Panc1 (cell line): ENCODE measurements at regions not wholly inside any gene's neighbourhood (a gene's known extent, or its start where the extent isn't known, plus 50 kb on each side); places are given as distances from the start of the nearest gene placed in this dataset.

Experiments
- POLR2AphosphoS5 ChIP-seq: IDR thresholded peaks from 2 replicates; pipeline ENCODE4 v1.6.1; 2012; ENCODE audit warnings: mild to moderate bottlenecking, low read depth, low read length, moderate library complexity
- TF ChIP-seq, protein P1 (sequence below): fragments of 450-650 bp; IDR thresholded peaks from 2 replicates; pipeline ENCODE4 v1.5.1; 2017; ENCODE audit warnings: mild to moderate bottlenecking
- TF ChIP-seq, protein P2 (sequence below), 2 experiments: IDR thresholded peaks; 2 replicates each; pipeline ENCODE4 v1.6.1; 2011 to 2012; ENCODE audit warnings: low read depth in 2 of 2, control low read depth in 1 of 2, low read length in 1 of 2, mild to moderate bottlenecking in 1 of 2, moderate library complexity in 1 of 2; ENCODE audit not compliant: insufficient read depth in 1 of 2

DNA sequence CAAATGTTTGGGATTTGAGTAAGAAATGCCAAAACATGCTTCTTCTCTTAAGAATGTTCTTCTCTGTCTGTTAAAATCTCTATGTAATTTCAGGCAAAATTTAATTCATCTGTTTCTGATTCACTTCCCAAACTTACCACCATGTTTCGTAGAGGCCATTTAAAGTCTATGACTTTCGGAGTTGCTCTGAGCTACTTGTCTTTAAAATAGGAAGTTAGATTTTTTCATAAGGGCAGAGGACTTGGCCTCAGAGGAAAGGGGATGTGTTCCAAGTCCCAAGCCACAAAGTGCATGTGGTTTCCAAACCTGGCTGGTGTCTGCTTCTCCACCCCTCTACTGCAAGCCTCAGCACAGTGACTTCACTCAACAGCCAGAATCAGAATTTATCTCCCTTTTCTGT lies 111.3 kb upstream of the ADRA1B start:
- no peak for TF ChIP-seq POLR2AphosphoS5
- TF ChIP-seq, protein P1, sequence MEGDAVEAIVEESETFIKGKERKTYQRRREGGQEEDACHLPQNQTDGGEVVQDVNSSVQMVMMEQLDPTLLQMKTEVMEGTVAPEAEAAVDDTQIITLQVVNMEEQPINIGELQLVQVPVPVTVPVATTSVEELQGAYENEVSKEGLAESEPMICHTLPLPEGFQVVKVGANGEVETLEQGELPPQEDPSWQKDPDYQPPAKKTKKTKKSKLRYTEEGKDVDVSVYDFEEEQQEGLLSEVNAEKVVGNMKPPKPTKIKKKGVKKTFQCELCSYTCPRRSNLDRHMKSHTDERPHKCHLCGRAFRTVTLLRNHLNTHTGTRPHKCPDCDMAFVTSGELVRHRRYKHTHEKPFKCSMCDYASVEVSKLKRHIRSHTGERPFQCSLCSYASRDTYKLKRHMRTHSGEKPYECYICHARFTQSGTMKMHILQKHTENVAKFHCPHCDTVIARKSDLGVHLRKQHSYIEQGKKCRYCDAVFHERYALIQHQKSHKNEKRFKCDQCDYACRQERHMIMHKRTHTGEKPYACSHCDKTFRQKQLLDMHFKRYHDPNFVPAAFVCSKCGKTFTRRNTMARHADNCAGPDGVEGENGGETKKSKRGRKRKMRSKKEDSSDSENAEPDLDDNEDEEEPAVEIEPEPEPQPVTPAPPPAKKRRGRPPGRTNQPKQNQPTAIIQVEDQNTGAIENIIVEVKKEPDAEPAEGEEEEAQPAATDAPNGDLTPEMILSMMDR: no peak
- TF ChIP-seq, protein P2, sequence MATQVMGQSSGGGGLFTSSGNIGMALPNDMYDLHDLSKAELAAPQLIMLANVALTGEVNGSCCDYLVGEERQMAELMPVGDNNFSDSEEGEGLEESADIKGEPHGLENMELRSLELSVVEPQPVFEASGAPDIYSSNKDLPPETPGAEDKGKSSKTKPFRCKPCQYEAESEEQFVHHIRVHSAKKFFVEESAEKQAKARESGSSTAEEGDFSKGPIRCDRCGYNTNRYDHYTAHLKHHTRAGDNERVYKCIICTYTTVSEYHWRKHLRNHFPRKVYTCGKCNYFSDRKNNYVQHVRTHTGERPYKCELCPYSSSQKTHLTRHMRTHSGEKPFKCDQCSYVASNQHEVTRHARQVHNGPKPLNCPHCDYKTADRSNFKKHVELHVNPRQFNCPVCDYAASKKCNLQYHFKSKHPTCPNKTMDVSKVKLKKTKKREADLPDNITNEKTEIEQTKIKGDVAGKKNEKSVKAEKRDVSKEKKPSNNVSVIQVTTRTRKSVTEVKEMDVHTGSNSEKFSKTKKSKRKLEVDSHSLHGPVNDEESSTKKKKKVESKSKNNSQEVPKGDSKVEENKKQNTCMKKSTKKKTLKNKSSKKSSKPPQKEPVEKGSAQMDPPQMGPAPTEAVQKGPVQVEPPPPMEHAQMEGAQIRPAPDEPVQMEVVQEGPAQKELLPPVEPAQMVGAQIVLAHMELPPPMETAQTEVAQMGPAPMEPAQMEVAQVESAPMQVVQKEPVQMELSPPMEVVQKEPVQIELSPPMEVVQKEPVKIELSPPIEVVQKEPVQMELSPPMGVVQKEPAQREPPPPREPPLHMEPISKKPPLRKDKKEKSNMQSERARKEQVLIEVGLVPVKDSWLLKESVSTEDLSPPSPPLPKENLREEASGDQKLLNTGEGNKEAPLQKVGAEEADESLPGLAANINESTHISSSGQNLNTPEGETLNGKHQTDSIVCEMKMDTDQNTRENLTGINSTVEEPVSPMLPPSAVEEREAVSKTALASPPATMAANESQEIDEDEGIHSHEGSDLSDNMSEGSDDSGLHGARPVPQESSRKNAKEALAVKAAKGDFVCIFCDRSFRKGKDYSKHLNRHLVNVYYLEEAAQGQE (IDR thresholded peaks at IDR 0.05; ENCODE audit: insufficient read depth in 1 of 2, low read depth in 2 of 2, low read length in 1 of 2): no peak
